ENCODE measurements at regions not wholly inside any gene's neighbourhood (a gene's known extent, or its start where the extent isn't known, plus 50 kb on each side); places are given as distances from the start of the nearest gene placed in this dataset.
"Not testable (repeated sequence)": the region's sequence is repeated elsewhere in the genome, so short reads cannot be mapped to it uniquely, and the experiment has no call there.

- no peak for DNase-seq
Observed at GRCh38 chr10:30560326-30560725, 69.2 kb downstream of the LYZL2 start.

DNA sequence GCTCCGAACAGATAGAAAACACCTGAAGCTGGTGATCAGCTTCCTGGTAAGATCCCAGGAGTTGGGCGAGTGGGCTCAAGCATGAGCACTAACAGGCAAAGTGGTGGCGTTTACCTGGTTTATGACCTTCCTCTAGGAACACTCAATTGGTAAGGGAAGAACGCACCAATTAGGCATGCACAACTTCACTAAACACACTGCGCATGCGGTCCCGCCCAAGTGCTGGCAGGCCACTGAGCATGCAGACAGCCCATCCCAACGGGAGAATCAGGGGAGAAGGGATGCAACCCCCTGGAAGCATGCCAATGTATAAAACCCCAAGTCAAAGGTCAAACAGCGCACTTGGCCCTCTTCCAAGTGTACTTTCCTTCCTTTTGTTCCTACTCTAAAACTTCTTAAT lies 70.4 kb downstream of the LYZL2 start:
- DNase-seq: no peak

GRCh38 chr10:30558411-30558810 lies 71.1 kb downstream of the LYZL2 start:
- DNase-seq: no peak

DNA sequence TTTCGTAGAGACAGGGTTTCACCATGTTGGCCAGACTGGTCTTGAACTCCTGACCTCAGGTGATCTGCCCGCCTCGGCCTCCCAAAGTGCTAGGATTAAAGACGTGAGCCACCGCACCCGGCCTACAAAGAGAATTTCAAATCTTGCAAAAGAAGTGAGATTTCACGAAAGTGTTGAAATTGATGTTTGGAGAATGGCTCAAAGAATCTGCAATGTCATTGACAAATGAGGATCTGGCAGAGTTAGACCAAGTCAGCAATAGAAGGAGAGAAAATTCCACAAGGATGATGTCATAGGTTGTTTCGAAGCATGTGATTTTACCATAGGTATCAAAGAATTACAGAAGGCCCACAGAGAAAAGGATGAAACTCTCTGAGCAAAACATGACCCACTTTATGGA lies 71.7 kb downstream of the LYZL2 start:
- no peak for DNase-seq

DNA sequence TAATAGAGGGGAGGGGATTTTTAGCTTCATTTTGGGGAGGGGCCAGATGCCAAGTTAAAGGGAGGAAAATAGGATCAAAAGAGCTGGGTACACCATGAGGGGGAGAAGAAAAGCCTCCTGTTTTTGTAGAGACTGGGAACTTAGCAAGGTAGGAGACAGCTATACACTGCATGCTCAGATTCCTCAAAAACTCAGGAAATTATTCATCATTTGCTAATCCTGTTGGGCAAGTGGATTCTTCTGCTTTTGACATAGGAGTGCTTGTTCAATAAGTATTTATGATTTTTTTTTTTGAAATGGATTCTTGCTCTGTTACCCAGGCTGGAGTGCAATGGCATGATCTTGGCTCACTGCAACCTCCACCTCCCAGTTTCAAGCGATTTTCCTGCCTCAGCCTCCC lies 73.4 kb downstream of the LYZL2 start:
- DNase-seq: no peak

GRCh38 chr10:30555465-30555864 lies 74.1 kb downstream of the LYZL2 start:
- no peak for DNase-seq

GRCh38 chr10:30554440-30554825 lies 75.1 kb downstream of the LYZL2 start:
- DNase-seq: no peak

DNA sequence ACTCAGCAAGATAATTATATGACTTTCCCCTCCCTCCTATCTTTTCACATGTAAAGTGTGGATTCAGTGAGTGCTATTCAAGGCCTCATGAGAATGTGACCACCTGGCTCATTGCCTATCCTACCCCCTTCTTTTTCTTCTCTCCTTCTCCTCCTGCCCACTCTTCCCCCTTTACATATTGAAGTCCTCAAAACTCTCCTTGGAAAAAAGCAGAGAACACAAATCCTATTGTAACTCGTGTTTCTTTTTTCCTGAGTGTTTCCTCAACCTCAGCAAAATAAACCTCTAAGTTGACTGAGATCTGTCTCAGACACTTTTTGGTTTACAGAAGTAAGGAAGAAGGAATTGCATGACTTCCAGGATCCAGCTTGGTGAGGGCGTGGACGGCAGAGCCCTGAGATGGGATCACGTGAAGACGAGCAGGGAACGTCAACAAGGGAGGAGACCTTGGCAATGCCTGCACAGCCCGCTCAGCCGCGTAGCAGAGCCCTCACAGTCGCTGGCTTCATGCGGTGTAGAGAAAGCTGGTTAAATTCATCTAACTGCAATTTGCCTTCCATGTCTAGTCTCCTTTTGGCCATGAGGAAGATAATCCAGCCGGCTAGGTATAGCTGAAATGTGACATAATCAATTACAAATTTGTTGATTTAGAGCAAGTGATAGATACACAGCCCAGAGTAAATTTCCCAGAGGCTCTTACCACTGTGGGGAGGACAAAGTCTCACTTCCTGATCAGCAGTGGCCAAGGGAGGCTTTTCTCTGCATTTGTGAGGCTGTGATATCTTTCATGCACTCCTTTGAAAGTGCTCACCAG lies 75.7 kb downstream of the LYZL2 start:
- DNase-seq: no peak

- DNase-seq: no peak
Observed at GRCh38 chr10:30553018-30553625, 76.4 kb downstream of the LYZL2 start.

- no peak for DNase-seq
Observed at GRCh38 chr10:30550967-30551815, 78.4 kb downstream of the LYZL2 start.

- peak; percentile 25 to 42 for DNase-seq
Observed at GRCh38 chr10:30549134-30549687, 80.3 kb downstream of the LYZL2 start.

- no peak for DNase-seq
Observed at GRCh38 chr10:30546511-30546910, 83.0 kb downstream of the LYZL2 start.

GRCh38 chr10:30542895-30543288 lies 86.7 kb downstream of the LYZL2 start:
- no peak for DNase-seq

DNA sequence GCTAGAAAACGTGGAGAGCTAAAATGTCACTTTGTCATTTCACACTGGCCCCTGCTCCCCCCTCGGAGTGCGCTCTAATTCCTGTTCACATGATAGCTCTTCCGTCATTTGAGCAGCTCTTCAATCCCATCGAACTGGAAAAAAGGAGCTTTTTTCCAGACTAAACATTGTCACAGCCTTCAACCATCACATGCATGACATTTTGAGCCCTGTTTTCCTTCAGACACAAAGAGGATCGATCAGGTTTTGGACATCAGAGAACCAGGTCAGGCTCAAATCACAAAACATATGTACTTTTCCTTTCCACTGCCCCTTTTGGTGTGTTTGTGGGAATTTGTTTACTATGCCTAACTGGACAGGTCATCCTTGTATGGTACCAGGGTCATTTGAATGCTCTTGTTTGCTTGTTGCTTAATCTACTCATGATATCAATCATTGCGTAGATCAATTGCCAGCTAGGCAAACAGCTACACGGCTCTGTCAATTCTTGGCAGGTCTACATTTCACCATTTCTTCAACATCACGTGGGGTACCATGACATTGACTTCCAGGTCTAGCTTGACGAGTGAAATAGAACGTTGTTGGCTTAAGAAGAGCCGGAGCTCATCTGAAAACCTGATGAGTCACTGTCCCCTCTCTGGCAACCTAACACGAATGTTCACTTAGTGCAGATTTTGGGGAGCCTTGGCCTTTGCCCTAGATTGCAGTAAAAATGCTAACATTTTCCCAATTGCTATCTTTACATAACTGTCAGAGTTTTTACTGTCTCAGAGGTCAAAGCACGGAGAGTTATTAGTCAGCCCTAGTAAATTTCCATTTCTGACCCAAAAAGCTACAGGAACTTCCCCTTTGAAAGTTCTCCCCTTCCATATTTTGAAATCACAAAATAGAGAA lies 87.3 kb downstream of the LYZL2 start:
- DNase-seq: no peak

GRCh38 chr10:30540276-30540675 lies 89.3 kb downstream of the LYZL2 start:
- DNase-seq: no peak

GRCh38 chr10:30538086-30538485 lies 91.5 kb downstream of the LYZL2 start:
- DNase-seq: no peak

DNA sequence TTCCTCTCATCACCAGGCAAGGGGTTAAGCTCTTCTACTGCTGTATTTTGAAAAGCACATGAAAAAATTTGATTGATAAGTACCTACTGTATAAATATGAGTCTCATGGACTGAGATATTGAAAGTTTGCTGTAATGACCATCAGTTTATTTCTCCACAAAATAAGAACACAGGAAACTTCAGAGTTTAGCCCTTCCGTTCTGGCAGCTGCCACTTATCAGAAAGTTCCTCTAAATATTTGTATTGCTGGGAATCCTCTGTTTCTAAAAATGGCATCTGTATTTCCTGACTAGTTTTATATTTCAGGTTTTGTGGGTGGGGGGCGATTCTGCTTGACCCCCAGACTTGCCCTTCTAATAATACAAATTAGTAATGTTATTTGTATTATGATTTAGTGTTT lies 92.0 kb downstream of the LYZL2 start:
- no peak for DNase-seq

DNA sequence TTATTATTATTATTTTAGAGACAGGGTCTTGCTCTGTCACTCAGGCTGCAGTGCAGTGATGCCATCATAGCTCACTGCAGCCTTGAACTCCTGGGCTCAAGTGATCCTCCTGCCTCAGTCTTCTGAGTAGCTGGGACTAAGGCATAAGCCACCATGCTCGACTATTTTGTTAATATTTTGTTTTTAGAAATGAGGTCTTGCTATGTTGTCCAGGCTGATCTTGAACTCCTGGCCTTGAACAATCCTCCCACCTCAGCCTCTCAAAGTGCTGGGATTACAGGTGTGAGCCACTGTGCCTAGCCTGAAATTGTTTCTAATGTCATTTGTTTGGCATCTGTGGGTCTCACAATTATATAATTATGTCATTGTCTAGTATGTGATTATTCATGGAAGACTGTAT lies 92.4 kb downstream of the LYZL2 start:
- not testable (repeated sequence) for DNase-seq

DNA sequence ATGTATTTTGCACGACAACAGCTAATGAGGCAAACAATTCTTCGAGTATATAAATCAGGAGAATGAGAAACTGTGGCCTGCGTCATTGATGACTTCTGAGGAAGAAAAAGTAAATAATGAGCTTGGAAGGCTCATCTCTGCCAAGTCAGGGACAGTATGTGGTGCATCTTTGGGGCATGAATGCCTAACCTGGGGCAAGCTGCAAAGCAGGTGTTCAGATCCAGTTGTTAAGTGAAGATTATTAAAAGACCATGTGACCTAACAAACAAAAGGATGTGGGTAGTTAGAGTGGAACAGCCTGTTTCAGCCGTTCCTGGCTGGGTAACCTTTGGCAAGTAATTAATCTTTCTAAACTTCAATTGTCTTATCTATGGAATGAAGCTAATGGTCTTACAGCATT lies 93.0 kb downstream of the LYZL2 start:
- no peak for DNase-seq

GRCh38 chr10:30535677-30536076 lies 93.9 kb downstream of the LYZL2 start:
- no peak for DNase-seq

DNA sequence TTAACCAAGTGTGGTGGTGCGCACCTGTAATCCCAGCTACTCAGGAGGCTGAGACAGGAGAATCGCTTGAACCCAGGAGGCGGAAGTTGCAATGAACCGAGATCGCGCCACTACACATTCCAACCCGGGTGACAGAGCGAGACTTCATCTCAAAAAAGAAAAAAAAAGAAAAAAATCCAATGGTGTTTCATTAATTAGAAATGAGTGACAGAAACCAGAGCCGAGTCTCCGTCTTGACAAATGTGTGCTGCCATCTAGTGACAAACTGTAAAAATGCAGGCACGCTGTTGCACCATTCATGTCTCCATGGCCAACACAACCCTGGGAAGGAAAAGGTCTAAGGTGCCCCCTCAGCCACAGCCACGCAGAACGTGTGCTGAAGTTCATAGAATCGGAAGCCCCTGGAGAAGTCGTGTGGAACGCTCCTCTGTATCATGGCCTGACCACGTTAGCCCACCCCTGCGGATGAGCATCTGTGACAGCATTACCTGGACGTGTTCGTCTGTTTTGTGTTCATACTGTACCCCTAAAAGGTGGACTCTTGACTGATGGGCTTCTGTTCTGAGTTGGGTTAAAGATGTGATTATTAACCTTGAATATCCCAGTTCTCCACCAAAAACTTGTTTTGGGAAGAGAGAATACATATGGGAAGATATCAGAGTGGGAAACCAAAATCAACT lies 94.9 kb downstream of the LYZL2 start:
- peak; percentile 86 to 93 for DNase-seq

Data from Kasumi-1 (cell line).